Activated CD8-positive, alpha-beta memory T cell treated with anti-CD3 and anti-CD28 coated beads for 1 hour (primary cell): ENCODE measurements at regions not wholly inside any gene's neighbourhood (a gene's known extent, or its start where the extent isn't known, plus 50 kb on each side); places are given as distances from the start of the nearest gene placed in this dataset.

Experiments used
- DNase-seq, 2 donors: peaks; one replicate each; pipeline ENCODE4 v3.0.0-alpha.2; 2020; ENCODE audit warnings: low read depth in 1 of 2; ENCODE audit errors: extremely low read depth in 1 of 2

- DNase-seq, result no peak
Measured at GRCh38 chr1:47572731-47573430, 135.0 kb downstream of the FOXD2 start.

GRCh38 chr1:47574451-47575165 lies 136.8 kb downstream of the FOXD2 start:
- DNase-seq, result no peak

- DNase-seq, result no peak
Measured at GRCh38 chr1:47575855-47576757, 138.3 kb downstream of the FOXD2 start.

GRCh38 chr1:47576758-47577115 lies 138.9 kb downstream of the FOXD2 start:
- DNase-seq, result no peak

- DNase-seq, result no peak
Measured at GRCh38 chr1:47577303-47578025, 139.6 kb downstream of the FOXD2 start.

GRCh38 chr1:47578026-47578720 lies 140.3 kb downstream of the FOXD2 start:
- no peak for DNase-seq

GRCh38 chr1:47578721-47579419 lies 141.0 kb downstream of the FOXD2 start:
- DNase-seq, result no peak

GRCh38 chr1:47579809-47580208 lies 142.0 kb downstream of the FOXD2 start:
- DNase-seq, result no peak

- DNase-seq, result no peak
Measured at GRCh38 chr1:47580451-47580995, 142.7 kb downstream of the FOXD2 start.

- no peak for DNase-seq
Measured at GRCh38 chr1:47582891-47583608, 145.2 kb downstream of the FOXD2 start.

- DNase-seq, result no peak
Measured at GRCh38 chr1:47584249-47584648, 146.4 kb downstream of the FOXD2 start.

GRCh38 chr1:47585141-47585902 lies 147.5 kb downstream of the FOXD2 start:
- no peak for DNase-seq

- no peak for DNase-seq
Measured at GRCh38 chr1:47587891-47588582, 150.2 kb downstream of the FOXD2 start.

- DNase-seq, result no peak
Measured at GRCh38 chr1:47590523-47591225, 152.8 kb downstream of the FOXD2 start.

GRCh38 chr1:47591801-47592200 lies 154.0 kb downstream of the FOXD2 start:
- no peak for DNase-seq

GRCh38 chr1:47592296-47593012 lies 154.6 kb downstream of the FOXD2 start:
- no peak for DNase-seq
